ENCODE measurements at regions not wholly inside any gene's neighbourhood (a gene's known extent, or its start where the extent isn't known, plus 50 kb on each side); places are given as distances from the start of the nearest gene placed in this dataset.

DNA sequence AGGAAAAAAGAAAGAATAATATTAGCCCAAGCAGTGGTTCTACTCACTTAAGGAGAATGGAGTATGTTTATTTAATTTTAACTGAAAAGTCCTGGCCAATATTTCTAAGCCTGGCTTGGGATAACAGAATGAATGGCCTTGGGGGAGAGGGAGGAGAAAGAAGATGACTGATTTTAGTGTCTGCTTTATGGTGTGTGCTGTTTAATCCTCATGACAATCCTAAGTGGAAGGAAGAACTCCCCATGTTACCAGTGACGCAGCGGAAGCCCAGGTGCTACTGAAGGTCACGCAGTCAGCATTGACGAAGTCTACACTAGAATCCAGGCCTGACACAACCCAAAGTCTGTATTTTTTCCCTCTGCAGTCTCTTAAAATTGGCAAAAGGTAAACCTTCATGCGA lies 50.5 kb downstream of the PALM2AKAP2 start:
- DNase-seq: no peak

GRCh38 chr9:109831998-109832658 lies 52.1 kb downstream of the PALM2AKAP2 start:
- DNase-seq: no peak

DNA sequence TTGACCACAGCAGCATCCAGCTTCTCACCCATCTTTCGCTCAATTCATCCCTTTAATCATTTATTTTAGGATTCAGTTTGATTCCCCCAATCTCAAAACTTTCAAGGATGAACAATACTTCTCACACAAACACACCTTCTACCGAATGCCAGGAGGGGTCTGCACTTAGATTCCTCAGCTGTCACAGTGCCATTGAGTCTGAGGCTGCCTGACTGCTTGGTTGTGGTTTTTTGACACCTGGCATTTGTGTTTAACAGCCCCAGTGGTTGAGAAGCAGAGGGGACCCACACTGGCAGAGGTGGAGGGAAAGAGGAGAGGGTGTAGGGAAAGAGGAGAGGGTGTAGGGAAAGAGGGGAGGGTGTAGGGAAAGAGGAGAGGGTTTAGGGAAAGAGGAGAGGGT lies 54.9 kb downstream of the PALM2AKAP2 start:
- DNase-seq: no peak

- DNase-seq: no peak
Measured at GRCh38 chr9:109843641-109844040, 63.6 kb downstream of the PALM2AKAP2 start.

DNA sequence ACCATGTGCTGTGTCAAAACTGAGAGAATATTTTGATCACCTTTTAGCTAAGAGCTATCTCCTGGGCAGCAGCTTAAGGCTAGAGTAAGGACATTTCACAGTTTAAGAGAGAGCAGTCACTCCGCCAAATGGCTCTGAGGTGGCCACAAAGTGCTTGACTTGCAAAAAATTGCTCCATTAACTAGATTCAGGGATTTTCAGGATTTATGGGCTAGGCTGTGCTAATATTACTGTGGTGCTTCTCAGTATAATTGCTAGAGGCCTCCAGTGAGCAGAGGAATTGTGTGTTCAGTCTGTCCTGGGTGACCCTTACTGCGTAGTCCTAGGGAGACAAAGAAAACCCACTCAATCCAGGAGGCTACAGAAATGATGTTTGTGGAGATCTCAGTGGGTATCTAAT lies 65.2 kb downstream of the PALM2AKAP2 start:
- DNase-seq: no peak

- DNase-seq: no peak
Measured at GRCh38 chr9:109846776-109847175, 66.8 kb downstream of the PALM2AKAP2 start.

DNA sequence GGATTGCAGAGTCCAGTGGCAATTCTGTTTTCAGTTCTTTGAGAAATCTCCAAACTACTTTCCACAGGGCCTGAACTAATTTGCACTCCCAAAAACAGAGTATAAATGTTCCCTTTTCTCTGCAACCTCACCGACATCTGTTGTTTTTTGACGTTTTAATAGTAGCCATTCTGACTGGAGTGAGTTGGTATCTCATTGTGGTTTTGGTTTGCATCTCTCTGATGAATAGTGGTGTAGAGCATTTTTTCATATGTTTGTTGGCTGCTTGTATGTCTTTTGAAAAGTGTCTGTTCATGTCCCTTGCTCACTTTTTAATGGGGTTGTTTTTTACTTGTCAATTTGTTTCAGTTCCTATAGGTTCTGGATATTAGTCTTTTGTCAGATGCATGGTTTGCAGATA lies 72.6 kb downstream of the PALM2AKAP2 start:
- no peak for DNase-seq

DNA sequence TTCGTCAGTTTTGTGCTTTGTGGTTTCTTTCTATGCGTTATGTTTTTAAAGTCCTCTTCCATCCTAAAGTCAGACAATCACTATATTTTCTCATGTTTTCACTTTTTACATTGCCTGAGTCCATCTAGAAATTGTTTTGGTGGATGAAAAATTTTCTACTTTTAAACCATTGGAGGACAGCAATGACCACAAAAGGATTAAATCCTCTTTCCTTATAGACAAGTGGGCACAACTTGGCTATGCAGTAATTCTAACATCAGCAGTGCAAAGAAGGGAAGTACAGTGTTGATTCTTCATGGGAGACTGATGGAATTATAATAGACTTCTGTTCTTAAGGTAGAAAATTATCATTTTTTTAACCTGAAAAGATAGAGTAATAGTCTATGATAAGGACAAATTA lies 75.5 kb downstream of the PALM2AKAP2 start:
- DNase-seq: no peak

DNA sequence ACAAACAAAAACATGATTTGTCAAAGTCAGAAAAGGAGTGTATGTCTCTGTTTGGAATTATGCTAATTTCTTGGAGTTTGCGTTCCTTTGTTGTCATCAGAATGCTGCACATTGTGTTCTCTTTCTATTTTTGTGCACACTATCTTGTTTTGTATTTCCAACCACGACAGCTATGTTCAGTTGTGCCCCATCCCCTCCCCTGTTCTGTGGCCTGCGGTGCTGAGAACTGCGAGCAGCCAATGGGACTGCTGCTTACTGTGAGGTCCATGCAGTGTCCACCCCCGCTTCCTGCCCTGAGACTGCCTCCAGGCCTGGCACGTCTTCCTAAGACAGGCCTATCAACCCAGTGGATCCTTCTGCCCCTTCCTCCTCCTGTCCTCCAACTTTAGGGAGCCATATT lies 76.8 kb downstream of the PALM2AKAP2 start:
- DNase-seq: no peak

DNA sequence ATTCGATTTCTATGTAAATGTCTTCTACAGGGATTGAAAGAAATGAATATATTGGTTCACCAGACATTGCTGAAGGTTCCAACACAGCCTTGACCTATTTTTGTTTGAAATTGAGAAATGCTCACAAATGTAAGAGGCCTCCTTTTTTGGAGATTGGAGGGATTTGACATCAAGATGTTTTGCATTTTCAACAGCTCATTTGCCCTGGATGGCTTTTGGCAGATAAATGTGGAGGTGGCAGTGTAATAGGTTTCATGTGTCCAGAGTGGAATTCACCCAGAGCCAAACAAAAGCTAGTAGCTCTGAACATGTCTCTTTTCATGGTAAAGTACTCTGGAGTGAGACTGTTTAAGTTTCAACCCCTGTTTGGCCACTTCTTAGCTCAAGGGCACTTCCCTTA lies 77.3 kb downstream of the PALM2AKAP2 start:
- DNase-seq: no peak

DNA sequence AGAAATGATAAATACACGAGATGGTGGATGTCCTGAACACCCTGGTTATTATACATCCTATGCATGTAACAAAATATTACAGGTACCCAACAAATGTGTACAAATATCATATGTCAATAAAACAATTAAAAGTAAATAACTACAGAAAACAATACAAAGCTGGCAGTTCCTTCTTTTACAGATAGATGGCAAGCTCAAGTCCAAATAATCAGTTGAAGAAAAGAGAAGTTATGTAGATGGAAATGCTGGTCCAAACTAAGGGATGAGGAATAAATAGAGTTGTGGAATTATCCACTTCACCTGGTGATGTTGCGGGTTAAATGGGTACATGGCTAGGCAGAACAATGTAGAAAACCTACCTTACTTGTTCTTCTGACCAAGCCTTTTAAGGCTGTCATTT lies 79.4 kb downstream of the PALM2AKAP2 start:
- DNase-seq: no peak

- no peak for DNase-seq
Measured at GRCh38 chr9:109860521-109860920, 80.5 kb downstream of the PALM2AKAP2 start.

DNA sequence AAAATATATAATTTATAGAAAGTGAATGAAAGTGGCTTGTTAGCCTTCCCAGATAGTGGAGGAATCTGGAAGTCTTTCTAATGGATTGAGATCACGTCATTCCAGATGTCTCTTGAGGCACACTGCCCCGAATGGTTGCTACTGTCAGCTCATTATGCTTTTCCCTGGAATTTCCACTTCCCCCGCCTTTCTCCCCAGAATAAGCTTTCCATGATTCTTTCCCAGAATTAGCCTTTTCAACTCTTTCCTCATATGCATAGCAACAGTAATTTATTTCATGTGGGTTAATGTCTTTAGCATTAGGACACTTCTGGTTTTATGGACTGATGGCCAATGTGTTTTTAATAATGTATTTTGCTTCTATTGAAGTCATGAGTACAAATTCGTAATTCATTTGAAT lies 81.5 kb downstream of the PALM2AKAP2 start:
- no peak for DNase-seq

DNA sequence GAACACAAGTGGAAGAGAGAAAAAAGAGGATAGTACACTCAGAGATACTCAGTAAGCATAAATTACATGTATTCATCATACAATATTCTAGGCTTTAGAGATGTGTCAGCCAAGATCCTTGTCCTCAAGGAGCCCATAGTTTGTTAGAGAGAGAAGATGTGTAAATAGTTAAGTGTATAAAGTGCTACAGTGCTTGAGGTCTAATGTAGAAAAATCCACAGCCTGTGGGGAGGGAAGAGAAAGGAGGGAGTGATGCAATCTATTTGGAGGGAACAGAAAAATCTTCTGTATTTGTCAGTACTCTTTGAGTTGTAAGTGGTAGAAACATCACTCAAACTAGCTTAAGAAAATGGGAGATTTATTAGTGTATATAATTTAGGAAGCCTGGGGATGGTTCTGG lies 81.9 kb downstream of the PALM2AKAP2 start:
- no peak for DNase-seq

- no peak for DNase-seq
Measured at GRCh38 chr9:109862452-109862851, 82.5 kb downstream of the PALM2AKAP2 start.

DNA sequence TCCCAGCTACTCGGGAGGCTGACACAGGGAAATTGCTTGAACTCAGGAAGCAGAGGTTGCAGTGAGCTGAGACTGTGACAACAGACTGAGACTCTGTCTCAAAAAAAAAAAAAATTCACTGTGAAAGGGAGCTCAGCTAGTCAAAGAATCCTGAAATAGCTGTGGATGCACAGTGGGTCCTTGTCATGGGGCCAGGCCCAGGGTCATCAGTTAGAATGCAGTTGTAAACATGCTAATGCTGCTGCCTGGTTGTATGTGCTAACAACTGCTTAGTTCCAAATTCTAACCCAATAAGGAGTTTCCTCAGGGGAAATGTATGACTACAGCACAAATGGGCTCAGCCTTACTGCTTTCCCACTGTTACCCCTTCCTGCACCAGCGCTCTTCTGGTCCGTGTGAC lies 84.0 kb downstream of the PALM2AKAP2 start:
- DNase-seq: no peak

DNA sequence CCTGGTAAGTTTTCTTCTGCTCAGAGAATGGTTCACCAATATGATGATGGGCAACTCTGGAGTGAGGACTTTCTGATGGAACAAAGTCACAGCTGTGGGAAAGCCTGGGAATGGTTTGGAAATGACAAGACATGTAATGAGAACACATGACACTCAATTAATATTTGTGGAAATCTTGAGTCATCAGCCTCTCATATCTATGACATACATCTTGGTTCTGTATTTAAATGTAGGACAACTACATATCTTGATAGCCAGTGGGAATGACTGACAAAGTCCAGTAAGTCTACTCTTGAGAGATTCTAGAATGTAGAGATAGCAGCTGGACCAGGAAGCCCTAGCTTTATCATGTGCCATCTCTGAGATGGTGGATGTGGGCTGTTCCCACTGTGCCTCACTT lies 85.5 kb downstream of the PALM2AKAP2 start:
- no peak for DNase-seq

DNA sequence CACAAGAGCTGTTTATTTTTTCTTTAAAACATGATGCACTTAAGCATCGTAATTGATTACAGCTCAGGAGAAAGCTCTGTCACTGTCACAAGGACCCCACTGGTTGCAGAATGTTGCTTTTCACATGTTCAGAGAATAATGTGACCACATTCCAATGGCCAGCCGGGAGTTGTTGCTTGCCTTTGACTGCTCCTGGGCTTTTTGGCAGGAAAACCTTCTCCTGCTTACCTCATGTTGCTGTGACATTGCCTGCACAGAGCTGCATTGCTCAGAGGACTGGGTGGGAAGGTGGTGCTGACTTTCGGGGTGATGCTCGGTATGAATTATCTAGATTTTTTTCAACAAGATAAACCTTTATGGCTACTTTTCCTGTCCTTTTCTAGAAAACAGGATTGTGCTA lies 88.2 kb downstream of the PALM2AKAP2 start:
- no peak for DNase-seq

DNA sequence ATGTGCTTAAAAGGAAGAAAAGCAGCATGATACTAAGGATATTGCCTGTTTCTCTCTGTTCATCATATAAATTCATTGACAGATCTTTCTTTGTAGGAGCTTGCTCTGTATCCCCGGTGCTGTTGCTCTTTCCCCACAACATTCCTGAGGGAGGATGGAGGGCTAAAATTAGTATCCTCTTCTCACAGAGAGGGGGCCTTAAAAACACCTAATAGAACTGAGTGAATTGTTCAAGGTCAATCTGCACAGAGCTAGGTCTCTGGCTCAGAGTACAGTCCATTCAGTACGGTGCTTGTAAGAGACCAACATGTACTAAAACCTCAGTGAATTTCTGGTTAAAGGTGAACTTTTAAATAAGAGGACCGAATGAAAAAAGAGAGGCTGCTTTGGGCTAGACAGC lies 88.7 kb downstream of the PALM2AKAP2 start:
- DNase-seq: no peak

GRCh38 chr9:109870365-109870764 lies 90.4 kb downstream of the PALM2AKAP2 start:
- DNase-seq: no peak

DNA sequence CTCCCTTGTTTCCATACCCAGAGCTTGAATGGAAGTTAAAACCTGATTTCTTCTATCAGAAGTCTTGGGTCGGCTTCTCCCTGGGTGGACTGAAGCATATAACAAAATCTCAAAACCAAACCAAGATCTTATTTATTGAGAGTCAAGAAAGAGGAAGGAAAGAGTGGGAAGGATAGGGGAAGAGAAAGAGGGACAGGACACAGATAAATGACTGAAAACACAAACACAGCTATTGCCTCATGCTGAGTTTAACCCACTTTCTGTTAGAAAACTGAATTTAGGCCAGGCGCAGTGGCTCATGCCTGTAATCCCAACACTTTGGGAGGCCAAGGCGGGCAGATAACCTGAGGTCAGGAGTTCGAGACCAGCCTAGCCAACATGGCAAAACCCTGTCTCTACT lies 92.9 kb downstream of the PALM2AKAP2 start:
- DNase-seq: no peak

DNA sequence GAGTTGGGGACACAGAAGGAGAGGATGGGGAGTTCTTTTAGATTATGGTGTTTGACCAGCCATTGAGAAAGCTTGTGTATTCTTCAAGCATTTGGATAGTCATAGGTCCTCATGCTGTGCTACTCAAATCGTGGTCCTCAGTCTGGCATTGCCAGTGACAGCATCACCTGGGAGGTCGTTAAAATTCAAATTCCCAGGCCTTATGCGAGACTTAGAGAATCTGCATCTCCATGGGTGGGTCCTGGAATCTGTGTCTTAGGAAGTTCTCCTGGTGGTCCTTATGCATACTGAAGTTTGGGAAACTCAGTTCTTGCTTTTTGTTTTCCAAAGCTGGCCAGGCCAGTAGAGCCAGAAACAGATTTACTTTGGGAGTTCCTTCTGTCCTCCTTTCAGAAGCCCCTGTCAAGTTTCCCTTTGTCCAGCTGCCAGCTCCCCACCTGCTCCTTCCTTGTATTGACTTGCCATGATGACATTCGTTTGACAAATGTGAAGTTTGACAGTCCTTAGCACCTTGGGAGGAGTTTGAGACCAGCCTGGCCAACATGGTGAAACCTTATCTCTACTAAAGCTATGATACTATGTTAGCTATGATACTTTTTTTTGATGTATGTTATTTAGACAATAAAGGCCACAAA lies 95.6 kb downstream of the PALM2AKAP2 start:
- no peak for DNase-seq

DNA sequence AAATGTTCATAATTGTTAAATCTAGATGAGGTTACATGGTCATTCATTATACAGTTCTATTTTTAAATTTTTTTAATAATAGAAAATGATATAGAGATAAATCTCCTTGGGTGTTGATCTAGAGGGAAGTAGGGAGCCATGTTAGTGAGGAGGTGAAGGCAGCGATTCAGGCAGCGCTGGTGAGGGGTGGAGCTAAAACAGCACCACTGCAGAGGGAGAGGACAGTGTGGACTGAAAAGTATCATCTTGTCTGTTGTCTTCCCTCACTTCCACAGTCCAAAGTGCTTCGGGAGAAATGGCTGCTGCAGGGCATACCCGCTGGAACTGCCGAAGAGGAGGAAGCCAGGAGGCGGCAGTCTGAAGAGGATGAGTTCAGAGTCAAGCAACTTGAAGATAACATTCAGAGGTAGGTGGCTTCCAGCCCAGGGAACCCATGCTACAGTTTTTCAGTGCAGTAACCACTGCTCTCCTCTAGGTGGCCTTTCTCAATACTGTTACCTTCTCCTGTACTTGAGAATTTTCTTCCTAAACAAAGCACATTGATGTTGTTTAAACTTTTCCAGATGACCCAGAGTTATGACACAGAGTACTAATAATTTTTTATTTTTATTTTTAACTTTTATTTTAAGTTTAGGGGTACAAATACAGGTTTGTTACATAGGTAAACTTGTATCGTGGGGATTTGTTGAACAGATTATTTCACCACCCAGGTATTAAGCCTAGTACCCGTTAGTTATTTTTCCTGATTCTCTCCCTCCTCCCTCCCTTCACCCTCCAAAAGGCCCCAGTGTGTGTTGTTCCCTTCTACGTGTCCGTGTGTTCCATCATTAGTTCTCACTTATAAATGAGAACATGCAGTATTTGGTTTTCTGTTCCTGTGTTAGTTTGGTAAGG lies 100.5 kb downstream of the PALM2AKAP2 start:
- no peak for DNase-seq

- no peak for DNase-seq
Measured at GRCh38 chr9:109883623-109884022, 103.6 kb downstream of the PALM2AKAP2 start.
